ENCODE measurements at regions not wholly inside any gene's neighbourhood (a gene's known extent, or its start where the extent isn't known, plus 50 kb on each side); places are given as distances from the start of the nearest gene placed in this dataset.

GRCh38 chr5:93153461-93153860 is 427.6 kb downstream of the NR2F1-AS1 start:
- H3K9me3 ChIP-seq (ENCODE audit: control insufficient read depth, low read length): no peaks in the 10 kb centered on the region
- no peak overlapping the region for H2BK120ac ChIP-seq (ENCODE audit: low read depth, low read length)
- H3K4me3 ChIP-seq (ENCODE audit: insufficient read depth in 1 of 2, low read depth in 1 of 2, low read length in 2 of 2): no peak overlapping the region
- no peak overlapping the region for H2AFZ ChIP-seq (ENCODE audit: low read depth, low read length)
- 94% methylated on average over 3 of the region's 3 CpGs for WGBS
- H3K14ac ChIP-seq (ENCODE audit: low read length in 2 of 2): no peak overlapping the region
- H4K8ac ChIP-seq (ENCODE audit: low read length): no peak overlapping the region
- no peak overlapping the region for H3K23ac ChIP-seq (ENCODE audit: low read length in 2 of 2)
- no peaks in the 10 kb centered on the region for H3K27me3 ChIP-seq (ENCODE audit: control insufficient read depth in 1 of 2, insufficient read depth in 1 of 2, low read length in 2 of 2)
- no peak overlapping the region for H2BK15ac ChIP-seq (ENCODE audit: low read depth, poor library complexity, severe bottlenecking)
- H4K91ac ChIP-seq (ENCODE audit: low read length): no peak overlapping the region
- no peak overlapping the region for H2BK12ac ChIP-seq (ENCODE audit: low read length in 2 of 2)
- peaks cover 3% of the 10 kb centered on the region for H3K4me1 ChIP-seq (ENCODE audit: control insufficient read depth, insufficient read depth, low read depth, low read length)
- no peak overlapping the region for H3K18ac ChIP-seq (ENCODE audit: low read depth in 1 of 2, low read length in 2 of 2)
- no peaks in the 10 kb centered on the region for H3K36me3 ChIP-seq (ENCODE audit: control insufficient read depth in 1 of 2, insufficient read depth in 2 of 2, low read depth in 1 of 2, low read length in 2 of 2)
- DNase-seq: no peak
- H2AK5ac ChIP-seq (ENCODE audit: low read length, severe bottlenecking): no peak overlapping the region
- no peak overlapping the region for H2BK5ac ChIP-seq (ENCODE audit: low read depth, low read length, poor library complexity, severe bottlenecking)
- H3K4me2 ChIP-seq (ENCODE audit: low read length, poor library complexity, severe bottlenecking): no peak overlapping the region
- H3K79me1 ChIP-seq (replicated peaks; ENCODE audit: low read length, poor library complexity, severe bottlenecking): no peaks in the 10 kb centered on the region
- H3K9ac ChIP-seq (ENCODE audit: low read length): no peak overlapping the region
- no peak overlapping the region for H3K27ac ChIP-seq (ENCODE audit: low read length, poor library complexity, severe bottlenecking)
- no peak overlapping the region for H3K4ac ChIP-seq (ENCODE audit: low read depth in 1 of 2, low read length in 2 of 2)

GRCh38 chr5:93151896-93152295 is 429.1 kb downstream of the NR2F1-AS1 start:
- H3K4me2 ChIP-seq (ENCODE audit: low read length, poor library complexity, severe bottlenecking): no peak overlapping the region
- no peaks in the 10 kb centered on the region for H3K27me3 ChIP-seq (ENCODE audit: control insufficient read depth in 1 of 2, insufficient read depth in 1 of 2, low read length in 2 of 2)
- H3K4ac ChIP-seq (ENCODE audit: low read depth in 1 of 2, low read length in 2 of 2): no peak overlapping the region
- no peaks in the 10 kb centered on the region for H3K79me1 ChIP-seq (replicated peaks; ENCODE audit: low read length, poor library complexity, severe bottlenecking)
- no peak overlapping the region for H2BK15ac ChIP-seq (ENCODE audit: low read depth, poor library complexity, severe bottlenecking)
- no peak overlapping the region for H2BK120ac ChIP-seq (ENCODE audit: low read depth, low read length)
- H3K27ac ChIP-seq (ENCODE audit: low read length, poor library complexity, severe bottlenecking): no peak overlapping the region
- no peak for DNase-seq
- H4K91ac ChIP-seq (ENCODE audit: low read length): no peak overlapping the region
- H2AK5ac ChIP-seq (ENCODE audit: low read length, severe bottlenecking): no peak overlapping the region
- no peak overlapping the region for H3K4me3 ChIP-seq (ENCODE audit: insufficient read depth in 1 of 2, low read depth in 1 of 2, low read length in 2 of 2)
- H3K18ac ChIP-seq (ENCODE audit: low read depth in 1 of 2, low read length in 2 of 2): no peak overlapping the region
- H2BK5ac ChIP-seq (ENCODE audit: low read depth, low read length, poor library complexity, severe bottlenecking): no peak overlapping the region
- H3K9ac ChIP-seq (ENCODE audit: low read length): peak overlapping the region; percentile 6
- no peak overlapping the region for H4K8ac ChIP-seq (ENCODE audit: low read length)
- H2BK12ac ChIP-seq (ENCODE audit: low read length in 2 of 2): no peak overlapping the region
- no peaks in the 10 kb centered on the region for H3K36me3 ChIP-seq (ENCODE audit: control insufficient read depth in 1 of 2, insufficient read depth in 2 of 2, low read depth in 1 of 2, low read length in 2 of 2)
- WGBS: 99% methylated on average over 5 of the region's 5 CpGs
- peaks cover 3% of the 10 kb centered on the region for H3K4me1 ChIP-seq (ENCODE audit: control insufficient read depth, insufficient read depth, low read depth, low read length)
- H3K14ac ChIP-seq (ENCODE audit: low read length in 2 of 2): no peak overlapping the region
- no peak overlapping the region for H3K23ac ChIP-seq (ENCODE audit: low read length in 2 of 2)
- no peak overlapping the region for H2AFZ ChIP-seq (ENCODE audit: low read depth, low read length)
- H3K9me3 ChIP-seq (ENCODE audit: control insufficient read depth, low read length): no peaks in the 10 kb centered on the region

GRCh38 chr5:93151121-93151520 is 429.9 kb downstream of the NR2F1-AS1 start:
- Histone ChIP-seq H2BK5ac (ENCODE audit: low read depth, low read length, poor library complexity, severe bottlenecking) (no peak overlapping the region), H3K27ac (ENCODE audit: low read length, poor library complexity, severe bottlenecking) (no peak overlapping the region), H2BK120ac (ENCODE audit: low read depth, low read length) (no peak overlapping the region), H3K27me3 (ENCODE audit: control insufficient read depth in 1 of 2, insufficient read depth in 1 of 2, low read length in 2 of 2) (no peaks in the 10 kb centered on the region), H3K4me1 (ENCODE audit: control insufficient read depth, insufficient read depth, low read depth, low read length) (peaks cover 3% of the 10 kb centered on the region), H2BK12ac (ENCODE audit: low read length in 2 of 2) (no peak overlapping the region), H2AK5ac (ENCODE audit: low read length, severe bottlenecking) (no peak overlapping the region), H3K23ac (ENCODE audit: low read length in 2 of 2) (no peak overlapping the region), H4K91ac (ENCODE audit: low read length) (no peak overlapping the region), H3K18ac (ENCODE audit: low read depth in 1 of 2, low read length in 2 of 2) (no peak overlapping the region), H3K4me3 (ENCODE audit: insufficient read depth in 1 of 2, low read depth in 1 of 2, low read length in 2 of 2) (no peak overlapping the region), H3K4me2 (ENCODE audit: low read length, poor library complexity, severe bottlenecking) (no peak overlapping the region), H4K8ac (ENCODE audit: low read length) (no peak overlapping the region), H3K9me3 (ENCODE audit: control insufficient read depth, low read length) (no peaks in the 10 kb centered on the region), H3K9ac (ENCODE audit: low read length) (no peak overlapping the region), H2AFZ (ENCODE audit: low read depth, low read length) (no peak overlapping the region), H3K79me1 (replicated peaks; ENCODE audit: low read length, poor library complexity, severe bottlenecking) (no peaks in the 10 kb centered on the region), H3K14ac (ENCODE audit: low read length in 2 of 2) (no peak overlapping the region), H3K4ac (ENCODE audit: low read depth in 1 of 2, low read length in 2 of 2) (no peak overlapping the region), H2BK15ac (ENCODE audit: low read depth, poor library complexity, severe bottlenecking) (no peak overlapping the region), H3K36me3 (ENCODE audit: control insufficient read depth in 1 of 2, insufficient read depth in 2 of 2, low read depth in 1 of 2, low read length in 2 of 2) (no peaks in the 10 kb centered on the region)
- no peak for DNase-seq

- H3K4me2 ChIP-seq (ENCODE audit: low read length, poor library complexity, severe bottlenecking): no peak overlapping the region
- H2BK5ac ChIP-seq (ENCODE audit: low read depth, low read length, poor library complexity, severe bottlenecking): no peak overlapping the region
- H2AK5ac ChIP-seq (ENCODE audit: low read length, severe bottlenecking): no peak overlapping the region
- H3K9me3 ChIP-seq (ENCODE audit: control insufficient read depth, low read length): no peaks in the 10 kb centered on the region
- H2BK120ac ChIP-seq (ENCODE audit: low read depth, low read length): no peak overlapping the region
- no peaks in the 10 kb centered on the region for H3K79me1 ChIP-seq (replicated peaks; ENCODE audit: low read length, poor library complexity, severe bottlenecking)
- peaks cover 3% of the 10 kb centered on the region for H3K4me1 ChIP-seq (ENCODE audit: control insufficient read depth, insufficient read depth, low read depth, low read length)
- H4K8ac ChIP-seq (ENCODE audit: low read length): no peak overlapping the region
- H2BK15ac ChIP-seq (ENCODE audit: low read depth, poor library complexity, severe bottlenecking): no peak overlapping the region
- peak overlapping the region in 1 of 2 experiments; percentile 31 for H3K4me3 ChIP-seq (ENCODE audit: insufficient read depth in 1 of 2, low read depth in 1 of 2, low read length in 2 of 2)
- DNase-seq: no peak
- no peak overlapping the region for H4K91ac ChIP-seq (ENCODE audit: low read length)
- H3K27ac ChIP-seq (ENCODE audit: low read length, poor library complexity, severe bottlenecking): no peak overlapping the region
- H2BK12ac ChIP-seq (ENCODE audit: low read length in 2 of 2): peak overlapping the region in 1 of 2 experiments; percentile 3
- H3K14ac ChIP-seq (ENCODE audit: low read length in 2 of 2): peak overlapping the region in 1 of 2 experiments; percentile 5
- peak overlapping the region in 1 of 2 experiments; percentile 16 for H3K18ac ChIP-seq (ENCODE audit: low read depth in 1 of 2, low read length in 2 of 2)
- no peak overlapping the region for H3K9ac ChIP-seq (ENCODE audit: low read length)
- H3K27me3 ChIP-seq (ENCODE audit: control insufficient read depth in 1 of 2, insufficient read depth in 1 of 2, low read length in 2 of 2): no peaks in the 10 kb centered on the region
- no peak overlapping the region for H3K4ac ChIP-seq (ENCODE audit: low read depth in 1 of 2, low read length in 2 of 2)
- no peak overlapping the region for H3K23ac ChIP-seq (ENCODE audit: low read length in 2 of 2)
- WGBS: 97% methylated on average over 3 of the region's 3 CpGs
- no peaks in the 10 kb centered on the region for H3K36me3 ChIP-seq (ENCODE audit: control insufficient read depth in 1 of 2, insufficient read depth in 2 of 2, low read depth in 1 of 2, low read length in 2 of 2)
- no peak overlapping the region for H2AFZ ChIP-seq (ENCODE audit: low read depth, low read length)
These were observed 430.6 kb downstream of the NR2F1-AS1 start for GRCh38 chr5:93150311-93151012.
